ENCODE measurements at regions not wholly inside any gene's neighbourhood (a gene's known extent, or its start where the extent isn't known, plus 50 kb on each side); places are given as distances from the start of the nearest gene placed in this dataset.

DNA sequence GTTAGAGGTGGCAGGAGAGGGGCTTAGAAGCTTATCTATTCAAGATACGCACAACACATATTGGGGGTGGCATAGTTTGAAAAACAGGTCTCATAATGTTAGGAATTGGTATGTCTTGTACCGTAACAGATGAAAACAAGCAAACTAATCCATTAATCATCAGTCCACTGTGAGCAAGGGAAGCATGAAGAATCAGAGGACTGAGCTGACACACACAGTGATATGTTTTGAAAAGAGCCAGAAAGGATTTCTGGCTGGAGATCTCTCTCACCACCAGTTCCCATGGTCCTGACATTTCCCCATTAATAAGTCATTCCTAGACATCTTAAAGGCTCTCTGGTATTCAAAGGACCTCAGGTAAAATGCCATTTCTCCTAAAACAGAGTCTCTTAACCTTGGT lies 158.8 kb upstream of the PHACTR1 start:
- ATAC-seq (ENCODE audit: low read depth) (no peak), DNase-seq (ENCODE audit: low spot score) (no peak)
- no peaks in the 10 kb centered on the region for H3K27me3 ChIP-seq (ENCODE audit: insufficient read depth, poor library complexity, severe bottlenecking)
- H3K4me3 ChIP-seq (ENCODE audit: severe bottlenecking), result no peak overlapping the region
- H3K36me3 ChIP-seq (ENCODE audit: low read depth), result no peaks in the 10 kb centered on the region
- H3K27ac ChIP-seq (ENCODE audit: poor library complexity, severe bottlenecking), result no peak overlapping the region
- no peaks in the 10 kb centered on the region for H3K9me3 ChIP-seq (ENCODE audit: severe bottlenecking)
- no peaks in the 10 kb centered on the region for H3K4me1 ChIP-seq (ENCODE audit: insufficient read depth, poor library complexity, severe bottlenecking)
- TF ChIP-seq, protein P1, sequence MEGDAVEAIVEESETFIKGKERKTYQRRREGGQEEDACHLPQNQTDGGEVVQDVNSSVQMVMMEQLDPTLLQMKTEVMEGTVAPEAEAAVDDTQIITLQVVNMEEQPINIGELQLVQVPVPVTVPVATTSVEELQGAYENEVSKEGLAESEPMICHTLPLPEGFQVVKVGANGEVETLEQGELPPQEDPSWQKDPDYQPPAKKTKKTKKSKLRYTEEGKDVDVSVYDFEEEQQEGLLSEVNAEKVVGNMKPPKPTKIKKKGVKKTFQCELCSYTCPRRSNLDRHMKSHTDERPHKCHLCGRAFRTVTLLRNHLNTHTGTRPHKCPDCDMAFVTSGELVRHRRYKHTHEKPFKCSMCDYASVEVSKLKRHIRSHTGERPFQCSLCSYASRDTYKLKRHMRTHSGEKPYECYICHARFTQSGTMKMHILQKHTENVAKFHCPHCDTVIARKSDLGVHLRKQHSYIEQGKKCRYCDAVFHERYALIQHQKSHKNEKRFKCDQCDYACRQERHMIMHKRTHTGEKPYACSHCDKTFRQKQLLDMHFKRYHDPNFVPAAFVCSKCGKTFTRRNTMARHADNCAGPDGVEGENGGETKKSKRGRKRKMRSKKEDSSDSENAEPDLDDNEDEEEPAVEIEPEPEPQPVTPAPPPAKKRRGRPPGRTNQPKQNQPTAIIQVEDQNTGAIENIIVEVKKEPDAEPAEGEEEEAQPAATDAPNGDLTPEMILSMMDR (IDR thresholded peaks at IDR 0.05; ENCODE audit: poor library complexity, severe bottlenecking), result no peak

DNA sequence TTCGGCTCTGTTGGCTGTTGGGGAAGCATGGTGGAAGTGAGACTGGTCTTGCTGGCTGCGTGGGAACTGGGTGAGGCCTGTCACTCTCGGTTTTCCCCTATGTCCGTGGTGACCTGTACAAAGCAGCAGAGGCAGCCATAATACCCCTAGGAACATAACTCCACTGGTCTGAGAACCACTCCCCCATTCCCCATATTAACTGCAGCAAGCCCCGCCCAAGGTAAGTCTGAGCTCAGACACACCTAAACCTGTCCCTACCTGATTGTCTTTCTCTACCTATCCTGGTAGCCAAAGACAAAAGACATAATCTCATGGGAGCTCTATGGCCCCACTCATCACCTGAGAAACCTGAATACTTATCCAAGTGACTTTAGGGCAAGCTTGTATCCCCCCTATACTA lies 156.3 kb upstream of the PHACTR1 start:
- H3K4me3 ChIP-seq (ENCODE audit: severe bottlenecking), result no peak overlapping the region
- ATAC-seq (ENCODE audit: low read depth) (no peak), DNase-seq (ENCODE audit: low spot score) (no peak)
- no peaks in the 10 kb centered on the region for H3K36me3 ChIP-seq (ENCODE audit: low read depth)
- no peaks in the 10 kb centered on the region for H3K4me1 ChIP-seq (ENCODE audit: insufficient read depth, poor library complexity, severe bottlenecking)
- no peaks in the 10 kb centered on the region for H3K9me3 ChIP-seq (ENCODE audit: severe bottlenecking)
- no peaks in the 10 kb centered on the region for H3K27me3 ChIP-seq (ENCODE audit: insufficient read depth, poor library complexity, severe bottlenecking)
- TF ChIP-seq, protein P1 (IDR thresholded peaks at IDR 0.05; ENCODE audit: poor library complexity, severe bottlenecking), result no peak
- H3K27ac ChIP-seq (ENCODE audit: poor library complexity, severe bottlenecking), result no peak overlapping the region

DNA sequence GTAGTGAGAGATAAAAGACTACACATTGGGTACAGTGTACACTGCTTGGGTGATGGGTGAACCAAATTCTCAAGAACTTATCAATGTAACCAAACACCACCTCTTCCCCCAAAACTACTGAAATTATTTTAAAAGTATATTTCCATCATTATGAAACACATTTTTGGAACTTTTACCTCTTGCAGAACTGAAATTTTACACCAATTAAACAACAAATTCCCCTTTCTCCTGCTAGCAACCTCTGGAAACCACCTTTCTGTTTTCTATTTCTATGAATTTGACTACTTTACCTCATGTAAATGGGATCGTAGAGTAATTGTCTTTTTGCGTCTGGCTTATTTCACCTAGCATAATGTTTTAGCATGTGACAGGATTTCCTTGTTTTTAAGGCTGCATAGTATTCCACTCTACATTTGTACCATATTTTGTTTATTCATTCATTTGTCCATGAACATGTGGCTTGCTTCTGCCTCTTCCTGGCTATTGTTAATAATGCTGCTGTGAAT lies 149.9 kb upstream of the PHACTR1 start:
- Histone ChIP-seq H3K9me3 (ENCODE audit: severe bottlenecking) (no peaks in the 10 kb centered on the region), H3K4me1 (ENCODE audit: insufficient read depth, poor library complexity, severe bottlenecking) (peaks cover 14% of the 10 kb centered on the region), H3K27ac (ENCODE audit: poor library complexity, severe bottlenecking) (no peak overlapping the region), H3K36me3 (ENCODE audit: low read depth) (no peaks in the 10 kb centered on the region; the same call in 1 of the 2 replicates), H3K27me3 (ENCODE audit: insufficient read depth, poor library complexity, severe bottlenecking) (no peaks in the 10 kb centered on the region), H3K4me3 (ENCODE audit: severe bottlenecking) (no peak overlapping the region)
- ATAC-seq (ENCODE audit: low read depth), result no peak
- TF ChIP-seq, protein P1 (IDR thresholded peaks at IDR 0.05; ENCODE audit: poor library complexity, severe bottlenecking), result no peak
- DNase-seq (ENCODE audit: low spot score), result no peak

DNA sequence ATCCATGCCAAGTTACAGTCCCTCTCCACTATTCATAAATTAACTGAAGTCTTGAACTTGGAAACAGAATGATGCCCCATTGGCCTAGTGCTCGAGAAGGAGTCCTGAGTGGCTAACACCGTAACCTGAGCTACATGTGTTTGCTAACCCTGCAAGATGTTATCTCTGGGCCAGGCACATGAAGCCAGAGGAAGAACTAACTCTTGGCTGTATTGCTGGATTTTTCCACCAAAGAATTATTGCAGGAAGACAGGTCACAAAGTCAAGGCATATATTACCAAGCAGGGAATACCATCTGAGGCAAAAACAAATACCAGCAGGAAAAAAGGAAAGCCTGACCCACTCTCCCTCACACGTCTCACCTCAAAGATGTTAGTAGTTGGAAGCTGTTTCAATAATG lies 148.9 kb upstream of the PHACTR1 start:
- H3K9me3 ChIP-seq (ENCODE audit: severe bottlenecking), result no peaks in the 10 kb centered on the region
- TF ChIP-seq, protein P1 (IDR thresholded peaks at IDR 0.05; ENCODE audit: poor library complexity, severe bottlenecking), result no peak
- no peak overlapping the region for H3K27ac ChIP-seq (ENCODE audit: poor library complexity, severe bottlenecking)
- H3K36me3 ChIP-seq (ENCODE audit: low read depth), result no peaks in the 10 kb centered on the region; the same call in 1 of the 2 replicates
- H3K27me3 ChIP-seq (ENCODE audit: insufficient read depth, poor library complexity, severe bottlenecking), result no peaks in the 10 kb centered on the region
- no peak for DNase-seq (ENCODE audit: low spot score)
- peaks cover 16% of the 10 kb centered on the region for H3K4me1 ChIP-seq (ENCODE audit: insufficient read depth, poor library complexity, severe bottlenecking)
- no peak for ATAC-seq (ENCODE audit: low read depth)
- no peak overlapping the region for H3K4me3 ChIP-seq (ENCODE audit: severe bottlenecking)

DNA sequence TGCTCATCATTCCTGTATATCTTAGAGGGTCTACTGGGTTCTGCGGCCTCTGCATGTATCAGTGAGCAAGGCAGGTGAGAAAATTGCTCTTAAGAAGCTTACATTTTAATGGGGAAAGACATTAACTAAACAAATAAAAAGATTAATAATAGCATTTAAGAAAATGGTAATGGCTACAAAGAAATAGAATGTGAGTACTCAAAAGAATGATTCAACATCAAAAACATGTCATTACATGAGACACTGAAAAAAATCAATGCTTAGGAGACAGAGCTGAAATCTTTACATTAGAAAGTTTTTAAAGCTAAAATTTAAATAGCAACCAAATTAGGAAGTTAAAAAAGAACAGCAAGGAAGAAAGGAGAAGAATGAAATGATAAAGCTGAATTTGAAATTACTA lies 146.9 kb upstream of the PHACTR1 start:
- ATAC-seq (ENCODE audit: low read depth) (no peak), DNase-seq (ENCODE audit: low spot score) (no peak)
- Histone ChIP-seq H3K27ac (ENCODE audit: poor library complexity, severe bottlenecking) (peak overlapping the region; percentile 66), H3K36me3 (ENCODE audit: low read depth) (no peaks in the 10 kb centered on the region; the same call in 1 of the 2 replicates), H3K4me3 (ENCODE audit: severe bottlenecking) (no peak overlapping the region), H3K9me3 (ENCODE audit: severe bottlenecking) (no peaks in the 10 kb centered on the region), H3K27me3 (ENCODE audit: insufficient read depth, poor library complexity, severe bottlenecking) (no peaks in the 10 kb centered on the region), H3K4me1 (ENCODE audit: insufficient read depth, poor library complexity, severe bottlenecking) (peaks cover 27% of the 10 kb centered on the region)
- TF ChIP-seq, protein P1 (IDR thresholded peaks at IDR 0.05; ENCODE audit: poor library complexity, severe bottlenecking), result no peak
